HepG2 (cell line): ENCODE measurements at regions not wholly inside any gene's neighbourhood (a gene's known extent, or its start where the extent isn't known, plus 50 kb on each side); places are given as distances from the start of the nearest gene placed in this dataset.

Experiments
- CENPT ChIP-seq: sonication (generic); formaldehyde crosslinking; IDR thresholded peaks from 2 replicates; pipeline ENCODE4 v1.8.0; 2022; ENCODE audit warnings: low read depth, mild to moderate bottlenecking, moderate library complexity, missing genetic modification reagents
- HBP1 ChIP-seq: IDR thresholded peaks from 2 replicates; pipeline ENCODE4 v1.6.1; 2016; ENCODE audit warnings: low read depth, control low read depth
- HMGA1 ChIP-seq: sonication (generic); formaldehyde crosslinking; conservative IDR thresholded peaks from 2 replicates; pipeline ENCODE4 v1.4.0; 2020; ENCODE audit warnings: missing genetic modification reagents
- HMGXB4 ChIP-seq, 2 experiments: sonication (generic) in 1 of 2; formaldehyde crosslinking in 1 of 2; IDR thresholded peaks; 2 replicates each; pipeline versions ENCODE4 v1.4.0 to v1.6.1; 2018 to 2020; ENCODE audit warnings: missing genetic modification reagents in 2 of 2, borderline replicate concordance in 1 of 2, low read depth in 1 of 2, mild to moderate bottlenecking in 1 of 2, missing biosample characterization in 1 of 2
- HNF4G ChIP-seq, 2 experiments: sonication (generic) in 1 of 2; formaldehyde crosslinking in 1 of 2; IDR thresholded peaks; 2 replicates each; pipeline versions ENCODE4 v1.4.0 to v1.6.1; 2011 to 2020; ENCODE audit warnings: borderline replicate concordance in 2 of 2, low read depth in 2 of 2, mild to moderate bottlenecking in 2 of 2, low read length in 1 of 2, missing genetic modification reagents in 1 of 2, moderate library complexity in 1 of 2
- IKZF1 ChIP-seq: fragments of 450-650 bp; IDR thresholded peaks from 2 replicates; pipeline ENCODE4 v1.7.1; 2016
- KIAA2018 ChIP-seq: sonication (generic); formaldehyde crosslinking; IDR thresholded peaks from 2 replicates; pipeline ENCODE4 v1.5.0; 2020; ENCODE audit warnings: mild to moderate bottlenecking, missing genetic modification reagents, borderline replicate concordance
- PAWR ChIP-seq: sonication (generic); formaldehyde crosslinking; IDR thresholded peaks from 2 replicates; pipeline ENCODE4 v1.4.0; 2020; ENCODE audit warnings: missing genetic modification reagents, mild to moderate bottlenecking, borderline replicate concordance
- SIX4 ChIP-seq: sonication (generic); formaldehyde crosslinking; IDR thresholded peaks from 2 replicates; pipeline ENCODE4 v1.4.0; 2020; ENCODE audit warnings: missing genetic modification reagents
- SOX5 ChIP-seq: IDR thresholded peaks from 2 replicates; pipeline ENCODE4 v1.6.1; 2016; ENCODE audit warnings: borderline replicate concordance
- ZFP36L1 ChIP-seq: sonication (generic); formaldehyde crosslinking; IDR thresholded peaks from 2 replicates; pipeline ENCODE4 v1.8.0; 2022; ENCODE audit warnings: mild to moderate bottlenecking, missing genetic modification reagents, moderate library complexity
- ZNF12 ChIP-seq: sonication (generic); formaldehyde crosslinking; IDR thresholded peaks from 2 replicates; pipeline ENCODE4 v1.5.0; 2020; ENCODE audit warnings: missing genetic modification reagents
- ZNF512 ChIP-seq: sonication (generic); formaldehyde crosslinking; IDR thresholded peaks from 2 replicates; pipeline ENCODE4 v1.4.0; 2020; ENCODE audit warnings: mild to moderate bottlenecking, missing genetic modification reagents
- ZNF556 ChIP-seq: sonication (generic); formaldehyde crosslinking; IDR thresholded peaks from 2 replicates; pipeline ENCODE4 v1.4.0; 2020; ENCODE audit warnings: mild to moderate bottlenecking, missing genetic modification reagents, borderline replicate concordance
- ZSCAN31 ChIP-seq: sonication (generic); formaldehyde crosslinking; IDR thresholded peaks from 2 replicates; pipeline ENCODE4 v1.5.0; 2020; ENCODE audit warnings: low read depth, mild to moderate bottlenecking, missing genetic modification reagents

- TF ChIP-seq HNF4G (IDR thresholded peaks at IDR 0.05; ENCODE audit: borderline replicate concordance, low read depth, low read length) = peak; percentile 82
- peak; percentile 68; the same call in 1 of the 2 replicates for TF ChIP-seq HNF4G (CRISPR knock-in tag; IDR thresholded peaks at IDR 0.05; ENCODE audit: borderline replicate concordance, low read depth)
- peak; percentile 54; the same call in 1 of the 2 replicates for TF ChIP-seq SIX4 (CRISPR knock-in tag)
- TF ChIP-seq HMGA1 (CRISPR knock-in tag) = no peak
- no peak for TF ChIP-seq CENPT (CRISPR knock-in tag)
- TF ChIP-seq ZFP36L1 (CRISPR knock-in tag) = no peak
- no peak for TF ChIP-seq ZNF556
- TF ChIP-seq HMGXB4 (CRISPR knock-in tag; IDR thresholded peaks at IDR 0.05; ENCODE audit: borderline replicate concordance in 1 of 2, low read depth in 1 of 2) = peak in 1 of 2 experiments; percentile 20; a peak in 2 of 4 replicates
- no peak for TF ChIP-seq ZNF512 (CRISPR knock-in tag)
- TF ChIP-seq SOX5 (CRISPR knock-in tag) = peak; percentile 92
- no peak for TF ChIP-seq KIAA2018 (CRISPR knock-in tag)
- no peak for TF ChIP-seq PAWR
- TF ChIP-seq ZNF12 (CRISPR knock-in tag) = 0 out of 2 replicates have a peak, but pooled peaks have one; percentile 40
- TF ChIP-seq ZSCAN31 (CRISPR knock-in tag) = peak; percentile 63
- no peak for TF ChIP-seq IKZF1
- TF ChIP-seq HBP1 = no peak
Observed at GRCh38 chr13:33642374-33643065, 175.4 kb upstream of the RFC3 start (continued).
